Activated T-helper 9 cell treated with anti-CD3 and anti-CD28 coated beads, Interleukin-2, amount 50 U/mL, for 16 hours (primary cell): ENCODE measurements at regions not wholly inside any gene's neighbourhood (a gene's known extent, or its start where the extent isn't known, plus 50 kb on each side); places are given as distances from the start of the nearest gene placed in this dataset.
A peak's percentile ranks its signal among the peaks of the same experiment; 100 is the strongest.

ENCODE experiments used
- DNase-seq: peaks from one replicate; pipeline ENCODE4 v3.0.0-alpha.2; 2020; ENCODE audit warnings: low read depth

DNA sequence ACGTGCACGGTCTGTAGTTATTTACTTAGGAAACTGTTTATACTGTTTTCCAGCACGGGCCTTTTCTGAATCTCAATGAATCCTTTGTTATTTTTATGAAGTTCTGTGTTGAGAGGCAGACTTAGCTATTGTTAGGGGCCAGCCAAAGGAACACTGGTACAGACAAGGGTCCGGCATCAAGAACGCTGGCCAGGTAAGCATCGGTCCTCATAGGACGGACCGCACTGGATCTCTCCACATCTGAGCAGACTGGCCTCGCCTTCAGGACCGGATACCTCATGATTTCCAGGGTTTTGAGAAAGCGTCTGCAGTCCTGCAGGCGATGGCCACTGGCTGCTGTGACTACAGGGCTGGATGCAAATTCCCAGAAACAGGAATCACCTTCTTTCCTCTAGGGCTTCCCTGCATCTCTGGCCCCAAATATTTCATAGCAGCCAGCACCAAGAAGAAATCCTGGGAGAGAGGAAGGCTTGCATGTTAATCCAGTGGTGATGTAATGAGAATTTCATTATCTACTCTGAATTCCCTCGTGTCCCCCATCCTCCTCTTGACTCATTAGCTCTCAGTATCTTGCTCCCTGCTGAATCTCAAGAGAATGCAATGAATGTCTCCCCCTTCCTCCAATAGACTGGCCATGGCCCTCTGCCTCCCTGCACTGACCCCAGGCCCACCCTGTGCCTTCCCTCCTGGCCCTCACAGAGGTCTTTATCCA is 325.4 kb upstream of the NPVF start:
- DNase-seq, result no peak

DNA sequence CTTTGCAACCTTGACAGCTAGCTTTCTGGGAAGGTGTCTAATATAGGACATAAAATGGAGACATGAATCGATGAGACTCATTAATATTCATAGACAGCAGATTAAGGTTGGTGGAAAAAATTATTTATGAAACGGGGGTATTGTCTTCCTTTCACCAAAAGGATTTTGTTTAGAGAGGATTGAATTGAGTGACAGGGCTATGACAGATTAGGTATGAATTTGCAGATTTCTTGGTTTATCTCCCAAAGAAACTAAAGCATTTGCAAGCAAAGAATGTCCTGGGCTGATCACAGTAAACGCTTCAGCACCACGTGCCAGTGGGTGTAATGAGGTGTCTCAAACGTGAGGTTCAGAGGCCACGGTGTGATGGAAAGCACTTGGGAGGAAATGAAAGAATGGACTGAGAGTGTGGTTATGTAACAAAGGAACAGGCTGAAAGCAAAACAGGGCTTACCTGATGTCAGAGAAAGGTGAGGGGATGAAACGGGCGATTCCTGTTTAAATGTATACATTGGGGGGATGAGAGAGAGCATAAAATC is 329.2 kb upstream of the NPVF start:
- no peak for DNase-seq

DNA sequence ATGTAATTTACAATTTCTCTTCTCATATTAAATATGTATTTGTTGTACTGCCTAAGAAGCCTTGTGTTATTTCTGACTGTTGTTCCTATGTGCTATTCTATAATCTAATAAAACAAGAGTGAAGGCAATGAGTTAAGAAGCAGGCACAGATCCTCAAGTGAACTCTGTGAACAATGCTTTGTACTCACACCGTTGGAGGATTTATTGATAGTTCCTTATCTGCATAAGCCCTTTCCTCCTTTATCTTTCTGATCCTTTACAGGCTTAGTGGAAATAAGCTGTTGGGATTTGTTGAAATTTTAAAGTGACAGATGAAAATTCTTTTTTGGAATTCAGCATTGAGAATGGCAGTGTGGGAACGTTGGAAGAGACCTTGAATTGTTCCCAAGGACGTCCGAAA is 329.6 kb upstream of the NPVF start:
- DNase-seq, result no peak

DNA sequence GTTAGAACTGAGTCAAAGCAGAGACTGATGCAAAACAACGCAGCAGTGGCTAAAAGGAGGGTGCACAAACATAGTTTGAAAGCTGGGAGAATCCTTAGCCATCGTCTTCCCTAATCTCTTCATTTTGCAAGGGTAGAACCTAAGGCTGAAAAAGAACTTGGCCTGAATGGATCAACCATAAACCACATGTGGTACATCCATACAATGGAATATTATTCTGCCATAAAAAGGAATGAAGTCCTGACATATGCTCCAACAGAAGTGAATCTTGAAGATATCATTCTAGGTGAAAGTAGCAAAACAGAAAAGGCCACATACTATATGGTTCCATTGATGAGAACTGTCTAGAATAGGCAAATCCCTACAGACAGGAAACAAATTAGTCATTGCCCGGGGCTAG is 330.3 kb upstream of the NPVF start:
- no peak for DNase-seq

DNA sequence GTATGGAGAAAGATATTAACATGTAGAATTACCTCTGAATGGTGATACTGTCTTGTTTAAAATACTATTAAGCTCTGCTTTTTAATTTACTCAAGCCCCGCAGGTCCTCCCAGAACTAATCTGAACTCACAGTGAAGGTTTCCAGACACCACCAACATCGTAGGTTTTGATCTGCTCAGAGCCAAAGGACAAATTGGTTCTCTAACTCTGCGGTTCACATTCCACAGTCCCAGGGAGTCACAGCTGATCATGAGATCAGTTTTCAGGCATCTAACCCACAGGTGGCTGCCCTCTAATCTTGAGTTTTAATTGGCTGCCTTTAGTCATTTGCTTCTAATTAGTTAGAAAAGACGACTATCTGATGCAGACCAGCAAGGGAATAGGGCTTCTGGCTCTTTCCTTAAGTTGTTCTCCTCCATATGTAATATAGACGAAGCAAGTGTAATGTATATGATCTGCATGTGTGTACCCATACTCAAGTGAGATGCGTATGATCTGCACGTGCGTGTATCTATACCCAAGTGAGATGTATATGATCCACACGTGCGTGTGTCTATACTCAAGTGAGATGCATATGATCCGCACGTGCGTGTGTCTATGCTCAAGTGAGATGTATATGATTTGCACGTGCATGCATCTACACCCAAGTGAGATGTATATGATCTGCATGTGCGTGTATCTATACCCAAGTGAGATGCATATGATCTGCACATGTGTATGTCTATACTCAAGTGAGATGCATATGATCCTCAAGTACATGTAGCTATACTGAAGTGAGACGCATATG is 331.5 kb upstream of the NPVF start:
- DNase-seq, result no peak

DNA sequence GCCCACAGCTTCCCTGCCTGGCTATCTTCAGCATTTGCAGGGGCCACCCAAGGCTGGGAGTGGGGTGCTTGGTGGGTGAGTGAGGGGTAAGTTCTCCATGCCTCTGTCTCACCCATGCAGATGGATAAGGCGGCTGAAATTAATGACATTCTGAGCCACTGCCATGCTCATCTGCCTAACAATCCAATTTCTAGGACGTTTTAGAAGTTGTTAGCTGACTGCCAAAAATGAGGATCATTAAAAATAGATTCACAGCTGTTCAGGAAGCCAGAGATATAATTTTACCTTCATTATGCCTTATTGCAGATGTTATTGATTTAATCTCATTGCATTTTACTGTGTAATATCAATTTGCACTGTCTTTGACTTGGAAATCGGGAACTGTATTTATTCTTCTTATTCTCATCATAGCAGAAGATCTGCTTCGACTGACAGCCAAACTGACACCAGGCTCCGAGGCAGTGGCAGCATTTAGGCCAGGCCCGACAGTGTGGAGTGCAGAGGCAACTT is 334.4 kb upstream of the NPVF start:
- no peak for DNase-seq

DNA sequence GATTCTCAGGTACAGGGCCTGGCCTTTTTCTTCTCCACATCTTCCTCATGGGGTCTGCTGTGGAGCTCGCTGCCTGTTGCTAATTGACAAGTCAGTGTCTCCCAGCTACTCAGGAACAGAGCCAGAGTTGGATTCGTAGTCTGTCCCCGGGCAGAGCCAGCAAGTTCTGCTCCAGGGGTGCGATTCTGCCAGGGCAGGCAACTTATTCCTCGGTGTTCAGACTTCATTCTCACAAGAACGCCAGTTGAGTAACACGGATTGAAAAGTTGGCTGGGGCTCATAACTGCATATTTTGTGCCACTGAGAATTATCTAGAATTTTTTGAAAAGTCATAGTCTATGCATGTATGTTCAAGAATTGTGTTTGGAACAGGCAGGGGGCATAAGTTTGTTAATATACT is 336.7 kb upstream of the NPVF start:
- DNase-seq, result no peak

DNA sequence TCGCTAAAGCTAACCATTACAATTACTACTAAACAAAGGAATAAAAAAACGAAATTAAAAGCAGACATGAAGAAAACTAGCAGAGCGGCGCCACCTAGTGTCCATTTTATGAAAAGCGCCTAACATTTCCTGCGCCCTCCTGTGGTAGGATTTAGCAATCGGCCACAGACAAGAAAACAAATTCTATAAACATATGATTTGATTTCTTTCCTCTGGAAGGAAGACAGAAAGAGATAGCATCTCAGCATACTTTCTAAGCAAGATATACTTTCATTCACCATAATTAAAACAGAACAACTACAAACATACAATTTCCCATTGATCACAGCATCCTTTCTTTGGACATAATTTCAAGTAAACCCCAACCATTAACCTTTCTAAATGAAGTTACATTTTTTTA is 337.7 kb upstream of the NPVF start:
- DNase-seq, result peak; percentile 37

DNA sequence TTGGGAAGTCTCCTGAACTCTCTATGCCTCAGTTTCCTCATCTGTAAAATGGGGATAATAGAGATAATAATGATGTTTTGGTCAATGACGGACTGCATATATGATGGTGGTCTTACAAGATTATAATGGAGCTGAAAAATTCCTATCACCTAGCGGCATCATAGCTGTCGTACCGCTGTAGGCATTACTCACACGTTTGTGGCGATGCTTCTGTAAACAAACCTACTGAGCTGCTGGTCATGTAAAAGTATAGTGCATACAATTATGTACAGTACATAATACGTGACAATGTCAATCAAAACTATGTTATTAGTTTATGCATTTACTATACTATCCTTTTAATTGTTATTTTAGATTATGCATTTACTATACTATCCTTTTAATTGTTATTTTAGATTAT is 339.1 kb upstream of the NPVF start:
- DNase-seq, result no peak

DNA sequence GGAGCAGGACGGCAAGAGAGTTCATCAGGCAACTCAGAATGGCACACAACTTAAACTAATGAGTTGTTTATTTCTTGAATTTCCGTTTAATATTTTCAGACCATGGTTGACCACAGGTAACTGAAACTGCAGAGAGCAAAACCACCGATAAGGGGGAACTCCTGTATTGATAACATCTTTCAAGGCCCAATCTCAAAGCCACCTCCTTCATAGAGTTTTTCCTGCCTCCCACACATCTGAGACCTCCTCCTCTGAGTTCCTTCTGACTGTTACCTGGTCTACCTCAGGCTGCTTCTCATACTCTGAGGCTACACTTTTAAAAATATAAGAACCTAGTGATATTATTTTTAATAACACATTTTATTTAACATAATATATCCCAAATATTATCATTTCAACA is 341.5 kb upstream of the NPVF start:
- DNase-seq, result no peak

DNA sequence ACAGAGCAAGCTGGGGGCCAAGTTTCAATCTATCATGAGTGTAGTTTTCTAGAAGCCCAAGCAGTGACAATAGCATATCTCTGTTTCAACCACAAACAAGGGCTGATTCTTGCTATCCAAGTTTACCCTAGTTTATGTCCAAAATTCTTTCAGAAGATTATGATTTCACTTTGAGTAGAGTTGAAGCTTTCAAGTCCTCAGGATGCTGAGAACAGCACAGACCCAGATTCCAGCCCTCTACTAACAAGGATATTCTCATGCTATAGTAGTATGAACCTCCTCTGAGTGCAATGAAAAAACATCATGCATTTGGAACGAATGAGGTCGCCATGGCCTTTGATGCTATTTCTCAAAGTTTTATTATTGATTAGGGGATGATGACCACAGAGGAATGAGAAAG is 344.1 kb upstream of the NPVF start:
- no peak for DNase-seq

DNA sequence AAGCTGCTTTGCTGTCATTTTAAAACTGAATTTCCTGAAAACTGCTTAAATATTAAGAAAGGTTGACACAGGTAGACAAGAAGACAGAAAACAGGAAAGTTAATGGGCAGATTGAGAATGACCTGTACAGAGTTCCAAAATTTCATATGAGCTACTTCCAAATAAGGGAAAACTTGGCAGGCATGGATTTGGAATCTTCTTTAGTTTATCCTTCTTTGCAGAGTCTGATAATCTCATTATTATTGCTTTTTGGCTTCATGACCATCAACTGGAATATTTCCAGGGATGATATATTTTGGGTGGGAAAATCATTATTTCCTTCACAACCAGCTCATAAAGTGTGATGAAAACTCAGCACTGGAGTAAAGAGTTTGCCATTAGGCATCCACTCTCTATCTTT is 346.5 kb upstream of the NPVF start:
- DNase-seq, result no peak

DNA sequence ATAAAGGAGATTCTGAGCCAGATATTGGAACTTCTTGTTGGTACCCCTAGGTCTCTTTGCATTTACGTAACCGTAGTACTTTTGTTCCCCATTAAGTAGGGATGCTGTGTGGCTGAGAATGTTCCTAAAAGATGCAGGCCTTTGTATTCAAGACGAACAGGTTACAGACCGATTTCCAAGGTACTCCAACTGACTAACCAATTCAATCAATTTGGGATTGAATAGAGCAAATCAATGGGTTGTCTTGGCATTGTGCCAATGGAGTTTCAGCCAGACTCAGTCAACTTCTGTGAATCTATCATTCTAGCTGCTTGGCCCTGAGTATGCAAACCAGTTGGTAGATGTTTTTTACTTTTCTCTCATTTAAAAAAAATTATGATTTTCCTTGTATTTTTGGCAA is 347.3 kb upstream of the NPVF start:
- DNase-seq, result no peak

DNA sequence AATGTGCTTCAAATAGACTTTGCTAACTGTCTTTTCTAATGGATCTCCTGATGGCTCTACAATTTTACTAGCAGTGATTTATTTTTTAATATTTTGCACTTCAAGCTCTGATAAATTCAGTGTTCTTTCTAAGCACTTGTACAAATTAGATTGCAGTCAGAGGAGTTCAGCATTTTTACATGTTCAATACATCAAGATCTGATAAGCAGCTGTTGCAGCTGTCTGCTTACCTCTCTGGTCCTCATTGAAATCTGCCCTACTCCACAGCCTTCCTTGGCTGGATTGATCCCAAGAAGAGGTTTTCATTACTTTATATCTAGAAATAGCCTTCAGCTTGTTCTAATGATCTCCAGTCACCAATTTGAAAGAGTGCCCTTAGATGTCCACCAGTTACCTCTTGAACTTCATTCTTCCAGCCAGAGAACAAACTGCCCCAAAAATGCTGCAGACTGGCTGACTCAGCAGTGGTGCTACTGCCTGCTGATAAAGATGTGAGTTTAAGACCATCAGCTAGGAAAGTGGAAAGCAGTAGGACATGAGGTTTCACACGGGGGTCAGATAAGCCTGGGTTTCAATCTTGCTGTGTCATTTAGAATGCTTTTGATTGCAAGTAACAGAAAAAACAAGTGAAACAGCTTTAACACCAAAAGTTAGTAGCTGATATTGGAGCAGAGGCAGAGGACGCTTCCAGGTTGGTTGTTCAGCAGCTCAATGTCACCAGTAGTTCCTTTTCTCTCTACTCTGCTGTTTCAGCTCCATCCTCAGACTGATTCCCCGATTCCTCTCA is 350.9 kb upstream of the NPVF start:
- DNase-seq, result no peak

DNA sequence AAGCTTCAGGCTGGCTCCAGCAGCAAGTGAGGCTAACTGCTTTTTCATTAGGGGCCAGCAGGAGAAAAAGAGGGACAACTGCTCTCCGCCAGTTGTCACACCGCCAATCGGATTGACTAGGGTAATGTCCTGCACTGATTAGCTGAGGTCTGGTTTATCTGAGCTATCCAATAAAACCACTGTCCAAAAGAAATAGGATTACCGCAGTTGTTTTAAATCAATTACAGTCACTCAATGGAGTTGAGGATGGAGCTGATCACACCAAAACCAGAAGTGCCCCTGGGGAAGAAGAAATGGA is 351.4 kb upstream of the NPVF start:
- DNase-seq, result no peak

DNA sequence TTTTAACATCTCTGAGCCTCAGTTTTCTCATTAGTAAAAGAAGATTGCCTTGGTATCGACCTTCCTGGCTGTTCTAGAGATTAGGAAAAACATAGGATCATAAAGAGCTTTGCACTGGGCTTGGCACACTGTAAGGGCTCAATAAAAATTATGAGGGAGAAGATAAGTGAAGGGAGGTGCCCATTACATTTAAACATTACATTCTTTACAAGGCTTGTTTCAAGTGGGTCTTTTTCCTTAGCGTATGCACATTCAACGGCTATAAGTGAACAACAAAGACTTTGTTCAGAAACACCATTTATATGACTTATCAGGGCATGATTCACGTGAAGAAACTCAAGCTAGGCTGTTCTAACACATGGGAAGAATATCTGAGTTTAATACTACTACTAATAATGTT is 351.9 kb upstream of the NPVF start:
- DNase-seq, result no peak

DNA sequence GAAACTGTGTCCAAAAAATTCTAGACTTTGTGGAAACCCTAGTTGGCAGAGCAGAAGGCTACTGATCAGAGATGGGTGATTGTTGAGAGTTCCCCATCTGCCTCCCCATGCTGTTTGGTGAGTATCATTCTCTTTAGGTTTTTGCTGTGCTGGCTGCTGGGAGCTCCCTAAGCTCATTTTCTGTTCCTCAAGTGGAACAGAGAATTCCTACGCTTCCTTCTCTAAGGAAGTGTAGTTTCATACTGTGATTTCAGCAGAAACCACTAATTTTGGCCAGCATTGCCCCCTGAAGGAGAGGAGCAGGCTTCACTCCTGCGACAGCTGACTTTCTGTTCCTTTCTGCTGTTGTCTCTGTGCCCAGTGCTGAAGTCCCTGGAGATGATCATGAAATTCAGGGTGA is 355.3 kb upstream of the NPVF start:
- DNase-seq, result no peak

DNA sequence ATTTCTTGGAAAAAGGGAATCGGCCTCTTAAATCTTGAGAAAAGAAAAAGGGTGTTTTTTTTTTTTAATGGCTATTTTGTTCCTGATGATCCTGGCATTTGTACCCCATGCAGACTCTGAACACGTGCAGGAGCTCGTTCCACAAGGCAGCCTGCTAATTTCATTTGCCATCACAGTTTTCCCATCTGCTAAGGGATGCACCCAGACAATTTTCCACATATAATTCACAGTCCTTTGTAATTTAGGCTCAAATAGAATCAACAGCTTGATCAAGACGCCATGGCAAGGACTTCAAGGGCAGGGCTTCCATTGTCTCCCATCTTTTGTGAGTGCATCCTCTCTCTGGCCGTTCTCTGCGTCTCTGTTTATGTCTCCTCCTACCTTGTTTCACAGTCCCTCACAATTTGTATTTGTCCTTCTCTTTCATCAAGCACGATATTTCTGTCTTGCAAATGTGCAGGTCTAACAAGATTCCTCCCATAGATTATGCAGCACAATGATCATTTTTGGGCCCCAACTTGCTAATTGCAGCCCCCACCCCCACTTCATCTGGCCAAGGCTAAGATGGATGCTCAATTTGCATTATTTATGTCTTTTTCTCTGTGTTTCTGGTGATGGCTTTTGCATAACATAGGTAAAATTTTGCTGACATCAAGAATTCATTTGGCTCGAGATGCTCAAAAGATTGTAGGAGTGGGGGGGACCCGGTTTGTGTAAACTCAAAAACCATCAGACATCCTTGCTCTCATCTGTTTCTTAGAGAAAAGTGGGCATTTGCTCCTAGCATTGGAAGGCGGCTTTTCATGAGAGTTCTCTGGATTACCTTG is 356.0 kb upstream of the NPVF start:
- DNase-seq, result no peak

DNA sequence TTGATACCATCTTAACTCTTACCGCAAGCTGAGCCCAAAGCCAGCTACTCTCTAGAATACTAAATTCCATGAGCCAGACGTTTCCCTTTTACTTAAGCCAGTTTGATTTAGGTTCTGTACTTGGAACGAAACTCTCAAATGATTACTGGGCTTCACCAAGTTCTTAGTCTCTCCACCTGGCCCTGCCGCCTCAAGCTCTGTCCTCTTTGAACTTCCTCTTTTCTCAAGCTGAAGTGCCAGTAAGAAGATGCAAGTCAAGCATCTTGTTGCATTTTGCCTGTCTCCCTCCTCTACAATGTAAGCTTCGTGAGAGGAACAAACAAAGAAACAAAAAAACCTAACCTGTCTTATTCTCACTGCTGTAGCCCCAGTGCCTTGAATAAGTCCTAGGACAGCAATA is 358.2 kb upstream of the NPVF start:
- DNase-seq, result no peak

DNA sequence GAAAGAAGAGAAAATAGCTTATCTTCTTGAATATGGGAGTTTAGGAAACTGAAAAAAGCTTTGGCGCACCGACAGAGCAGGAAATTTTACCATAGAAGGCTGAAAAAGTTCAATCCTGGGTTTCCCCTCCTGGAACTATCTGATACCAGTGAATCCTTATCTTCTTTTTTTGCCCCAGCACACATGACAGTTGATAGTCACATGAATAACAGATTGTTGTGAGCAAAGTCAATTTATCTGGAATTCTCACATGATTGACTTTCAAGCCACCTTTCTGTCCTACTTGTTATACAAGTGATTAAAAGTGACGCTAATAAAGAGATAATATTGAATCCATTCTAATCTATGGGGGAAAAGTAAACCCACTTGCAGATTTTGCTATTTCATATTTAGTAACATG is 365.8 kb upstream of the NPVF start:
- DNase-seq, result no peak

DNA sequence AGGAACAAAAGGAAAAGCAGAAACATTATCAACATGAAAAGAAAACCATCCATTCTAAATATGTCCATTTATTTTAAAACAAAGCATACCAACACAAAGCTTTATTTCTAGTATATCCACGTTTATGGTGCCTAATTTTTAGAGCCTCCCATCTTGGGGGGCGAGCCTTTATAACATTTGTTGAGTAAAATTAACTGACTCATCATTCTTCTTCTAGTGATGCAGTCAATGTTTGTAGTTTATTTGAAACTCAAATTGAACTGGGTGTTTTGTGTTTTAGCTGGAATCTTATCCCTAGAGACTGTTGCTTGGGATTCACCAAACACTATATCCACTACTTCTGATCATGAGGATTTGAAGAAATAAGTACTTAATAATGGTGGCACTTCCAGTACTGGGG is 366.4 kb upstream of the NPVF start:
- no peak for DNase-seq

DNA sequence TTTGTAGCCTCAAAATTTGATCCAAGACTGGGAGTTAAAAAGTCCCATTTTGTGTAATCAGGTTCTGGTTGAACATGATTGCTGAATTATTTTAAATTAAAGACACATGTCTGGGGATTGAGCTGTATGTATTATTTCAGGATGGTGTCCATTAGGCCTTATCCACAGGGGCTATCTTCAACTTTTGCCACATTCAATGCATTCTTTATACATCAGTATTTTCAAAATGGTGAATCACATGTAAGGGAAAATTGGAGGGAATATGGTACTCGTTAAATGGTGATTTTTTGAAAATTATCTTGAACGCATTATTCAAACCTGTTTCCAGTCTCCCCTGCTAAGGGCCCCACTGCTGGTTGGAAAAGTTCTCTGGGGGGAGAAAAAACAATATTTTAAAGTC is 367.7 kb upstream of the NPVF start:
- no peak for DNase-seq
